ENCODE measurements at regions not wholly inside any gene's neighbourhood (a gene's known extent, or its start where the extent isn't known, plus 50 kb on each side); places are given as distances from the start of the nearest gene placed in this dataset.

- no peak for DNase-seq
Observed at GRCh38 chr18:51955136-51955535, 384.9 kb upstream of the DCC start.

GRCh38 chr18:51957001-51957400 is 383.0 kb upstream of the DCC start:
- DNase-seq = no peak

- no peak for DNase-seq
Observed at GRCh38 chr18:51980101-51980500, 359.9 kb upstream of the DCC start.

GRCh38 chr18:51988277-51988676 is 351.7 kb upstream of the DCC start:
- DNase-seq = no peak

GRCh38 chr18:51997129-51997528 is 342.9 kb upstream of the DCC start:
- DNase-seq = no peak

- no peak for DNase-seq
Observed at GRCh38 chr18:51998066-51998465, 341.9 kb upstream of the DCC start.

GRCh38 chr18:51998711-51999110 is 341.3 kb upstream of the DCC start:
- DNase-seq = no peak

- DNase-seq = no peak
Observed at GRCh38 chr18:51999351-51999750, 340.6 kb upstream of the DCC start.

GRCh38 chr18:52000435-52000834 is 339.6 kb upstream of the DCC start:
- no peak for DNase-seq

- DNase-seq = no peak
Observed at GRCh38 chr18:52001106-52001505, 338.9 kb upstream of the DCC start.

GRCh38 chr18:52002600-52002999 is 337.4 kb upstream of the DCC start:
- no peak for DNase-seq

GRCh38 chr18:52007105-52007504 is 332.9 kb upstream of the DCC start:
- no peak for DNase-seq

- DNase-seq = no peak
Observed at GRCh38 chr18:52008330-52008729, 331.7 kb upstream of the DCC start.

GRCh38 chr18:52008736-52009135 is 331.3 kb upstream of the DCC start:
- DNase-seq = no peak

GRCh38 chr18:52009958-52010357 is 330.0 kb upstream of the DCC start:
- no peak for DNase-seq

GRCh38 chr18:52045946-52046675 is 293.9 kb upstream of the DCC start:
- DNase-seq = no peak

GRCh38 chr18:52046842-52047241 is 293.2 kb upstream of the DCC start:
- DNase-seq = no peak

- no peak for DNase-seq
Observed at GRCh38 chr18:52054324-52054723, 285.7 kb upstream of the DCC start.

- DNase-seq = no peak
Observed at GRCh38 chr18:52060607-52061304, 279.2 kb upstream of the DCC start.

- no peak for DNase-seq
Observed at GRCh38 chr18:52063923-52064322, 276.1 kb upstream of the DCC start.

- no peak for DNase-seq
Observed at GRCh38 chr18:52069201-52069600, 270.8 kb upstream of the DCC start.

GRCh38 chr18:52070291-52070756 is 269.7 kb upstream of the DCC start:
- no peak for DNase-seq

- no peak for DNase-seq
Observed at GRCh38 chr18:52077251-52077983, 262.6 kb upstream of the DCC start.

GRCh38 chr18:52082246-52082645 is 257.8 kb upstream of the DCC start:
- DNase-seq = no peak

All from AML-193 (cell line).